Spleen (tissue), 7 donors: ENCODE measurements at regions not wholly inside any gene's neighbourhood (a gene's known extent, or its start where the extent isn't known, plus 50 kb on each side); places are given as distances from the start of the nearest gene placed in this dataset.

Source experiments
- POLR2AphosphoS5 ChIP-seq, 3 donors: sonication (generic); formaldehyde crosslinking; IDR thresholded peaks; one replicate each; pipeline ENCODE4 v1.5.1; 2017; ENCODE audit warnings: antibody characterized with exemption in 3 of 3
- TF ChIP-seq, protein P1 (sequence below), 11 experiments: fragments of 200-600 bp in 7 of 11; fragments of 450-650 bp in 4 of 11; sonication (generic) in 4 of 11; IDR thresholded peaks in 8 of 11; conservative IDR thresholded peaks in 3 of 11; 1 replicate in 7 of 11; 2 replicates in 4 of 11; pipeline versions ENCODE4 v1.4.0 to v1.8.0; 2016 to 2021; ENCODE audit warnings: antibody characterized with exemption in 11 of 11, inconsistent platforms in 4 of 11, mild to moderate bottlenecking in 1 of 11
- donor health status: DM: no; HTN: no; CAD: no; lungs with moderate emphysema.
- donor health status: DM: no; HTN: no; CAD: no.
- donor health status: DM: no; HTN: no; CAD: no.

DNA sequence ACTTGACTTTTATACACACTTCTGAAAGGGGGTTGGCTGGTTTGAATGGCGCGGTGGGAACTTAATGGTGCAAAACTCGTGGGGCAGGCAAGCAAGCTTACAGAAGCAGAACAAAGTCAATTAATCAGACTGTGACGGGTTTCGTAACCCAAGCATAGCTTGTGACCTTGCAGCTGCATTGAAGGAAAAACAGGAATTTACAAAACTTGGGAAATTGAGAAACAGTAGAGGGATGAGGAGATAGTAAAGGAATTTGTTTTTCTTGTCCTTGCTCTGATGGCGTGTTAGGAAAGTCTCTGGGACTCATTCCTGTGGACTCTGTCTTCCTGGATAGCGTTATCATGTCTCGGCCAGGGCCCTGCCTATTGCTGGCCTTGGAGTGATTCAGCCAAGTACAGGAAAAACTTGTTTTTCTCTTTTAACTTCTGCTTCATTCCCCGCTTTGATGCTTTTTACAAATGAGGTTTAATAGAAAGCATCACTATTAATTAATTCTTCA is 220.0 kb upstream of the KCND2 start:
- TF ChIP-seq, protein P1, sequence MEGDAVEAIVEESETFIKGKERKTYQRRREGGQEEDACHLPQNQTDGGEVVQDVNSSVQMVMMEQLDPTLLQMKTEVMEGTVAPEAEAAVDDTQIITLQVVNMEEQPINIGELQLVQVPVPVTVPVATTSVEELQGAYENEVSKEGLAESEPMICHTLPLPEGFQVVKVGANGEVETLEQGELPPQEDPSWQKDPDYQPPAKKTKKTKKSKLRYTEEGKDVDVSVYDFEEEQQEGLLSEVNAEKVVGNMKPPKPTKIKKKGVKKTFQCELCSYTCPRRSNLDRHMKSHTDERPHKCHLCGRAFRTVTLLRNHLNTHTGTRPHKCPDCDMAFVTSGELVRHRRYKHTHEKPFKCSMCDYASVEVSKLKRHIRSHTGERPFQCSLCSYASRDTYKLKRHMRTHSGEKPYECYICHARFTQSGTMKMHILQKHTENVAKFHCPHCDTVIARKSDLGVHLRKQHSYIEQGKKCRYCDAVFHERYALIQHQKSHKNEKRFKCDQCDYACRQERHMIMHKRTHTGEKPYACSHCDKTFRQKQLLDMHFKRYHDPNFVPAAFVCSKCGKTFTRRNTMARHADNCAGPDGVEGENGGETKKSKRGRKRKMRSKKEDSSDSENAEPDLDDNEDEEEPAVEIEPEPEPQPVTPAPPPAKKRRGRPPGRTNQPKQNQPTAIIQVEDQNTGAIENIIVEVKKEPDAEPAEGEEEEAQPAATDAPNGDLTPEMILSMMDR (IDR thresholded peaks at IDR 0.05 in 8 of 11, conservative IDR thresholded peaks at IDR 0.05 in 3 of 11) = no peak
- TF ChIP-seq POLR2AphosphoS5 (IDR thresholded peaks at IDR 0.05) = no peak
